NCI-H187 (cell line): ENCODE measurements at regions not wholly inside any gene's neighbourhood (a gene's known extent, or its start where the extent isn't known, plus 50 kb on each side); places are given as distances from the start of the nearest gene placed in this dataset.
"Not testable (repeated sequence)": the region's sequence is repeated elsewhere in the genome, so short reads cannot be mapped to it uniquely, and the experiment has no call there.

Experiments
- DNase-seq, 2 experiments: peaks; one replicate each; lab custom pipeline; 2025; lab: John Stamatoyannopoulos, UW

DNA sequence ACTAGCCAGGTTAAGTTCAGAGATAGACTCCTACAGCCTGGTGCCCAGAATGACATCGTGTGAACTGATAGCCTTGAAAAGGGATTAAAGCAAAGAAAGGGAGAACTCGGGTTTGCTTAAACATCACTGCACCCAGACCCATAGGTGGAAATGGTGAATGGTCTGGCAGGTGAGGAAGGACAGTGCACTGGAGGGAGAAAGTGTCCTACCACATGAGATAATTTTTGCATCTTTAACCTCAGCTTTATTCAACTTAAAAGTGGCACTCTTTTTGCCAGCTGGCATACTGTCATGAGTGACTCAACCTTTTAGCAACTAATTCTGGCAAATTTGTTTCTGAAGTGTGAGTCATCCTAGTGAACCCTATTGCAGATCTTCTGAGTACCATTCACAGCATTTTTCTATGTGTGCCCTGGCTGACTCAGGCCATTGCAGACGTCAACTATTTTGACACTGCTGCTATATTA, 53.0 kb upstream of the DAPP1 start:
- no peak for DNase-seq

DNA sequence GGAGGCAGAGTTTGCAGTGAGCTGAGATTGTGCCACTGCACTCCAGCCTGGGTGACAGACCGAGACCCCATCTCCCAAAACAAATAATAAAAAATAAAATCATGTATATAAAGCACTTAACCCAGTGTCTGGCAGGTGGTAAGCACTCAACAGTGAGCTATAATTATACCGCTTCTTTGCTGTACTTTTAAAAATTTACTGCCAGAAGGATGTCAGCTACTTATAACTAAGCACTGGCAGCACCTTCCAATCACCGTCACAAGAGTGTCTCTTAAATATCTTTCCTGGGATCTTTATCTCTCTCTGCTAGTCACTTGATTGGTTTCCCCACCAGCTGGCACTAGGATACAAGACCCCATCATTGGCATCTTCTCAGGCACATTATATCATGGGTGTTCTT, 53.9 kb upstream of the DAPP1 start:
- peak in 1 of 2 experiments; percentile 20 for DNase-seq

DNA sequence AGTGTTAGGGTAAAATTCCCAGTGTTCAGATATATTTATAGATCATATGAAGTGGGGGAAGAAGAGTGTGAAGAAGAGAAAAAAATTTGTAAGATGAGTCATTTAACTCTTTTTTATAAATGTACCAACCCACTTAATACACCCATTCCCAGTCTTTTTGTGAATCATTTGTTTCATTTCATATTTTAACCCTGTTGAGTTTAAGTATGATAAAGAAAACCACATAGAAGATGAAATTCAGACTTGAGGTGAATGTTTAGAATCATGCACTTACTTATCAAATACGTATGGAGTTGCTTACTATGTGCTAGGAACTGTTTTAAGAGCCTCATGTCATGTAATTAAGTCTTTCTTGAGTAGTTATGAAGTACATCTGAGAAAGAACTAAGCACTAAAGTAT, 56.6 kb upstream of the DAPP1 start:
- DNase-seq = no peak

DNA sequence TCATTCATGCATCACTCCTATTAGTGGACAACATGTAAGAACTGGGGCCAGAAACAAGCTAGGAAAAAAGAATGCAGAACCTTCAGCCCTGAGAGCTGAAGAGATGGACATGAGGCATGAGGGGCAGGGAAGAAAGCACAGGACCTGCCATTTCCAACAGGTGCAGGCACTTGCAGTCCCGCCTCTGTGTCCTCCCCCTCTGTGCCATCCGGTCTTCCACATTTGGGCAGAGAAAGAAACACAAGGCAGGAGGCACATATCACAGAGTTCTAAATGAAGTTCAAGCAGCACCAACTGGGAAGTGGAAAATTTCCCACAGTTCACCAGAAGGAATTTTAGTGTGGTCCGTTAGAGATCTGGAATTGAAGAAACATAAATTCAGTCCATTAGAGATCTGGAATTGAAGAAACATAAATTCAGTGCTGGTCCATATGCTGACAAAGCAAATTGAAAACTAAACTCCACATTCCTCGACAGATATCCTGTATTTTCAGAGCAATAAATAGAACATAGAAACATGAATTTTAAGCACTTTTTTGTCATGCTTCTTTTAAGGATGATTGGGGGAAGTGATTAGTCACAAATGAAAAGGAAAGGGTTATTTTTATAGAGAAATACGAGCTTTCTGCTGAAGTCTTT, 57.2 kb upstream of the DAPP1 start:
- no peak for DNase-seq

DNA sequence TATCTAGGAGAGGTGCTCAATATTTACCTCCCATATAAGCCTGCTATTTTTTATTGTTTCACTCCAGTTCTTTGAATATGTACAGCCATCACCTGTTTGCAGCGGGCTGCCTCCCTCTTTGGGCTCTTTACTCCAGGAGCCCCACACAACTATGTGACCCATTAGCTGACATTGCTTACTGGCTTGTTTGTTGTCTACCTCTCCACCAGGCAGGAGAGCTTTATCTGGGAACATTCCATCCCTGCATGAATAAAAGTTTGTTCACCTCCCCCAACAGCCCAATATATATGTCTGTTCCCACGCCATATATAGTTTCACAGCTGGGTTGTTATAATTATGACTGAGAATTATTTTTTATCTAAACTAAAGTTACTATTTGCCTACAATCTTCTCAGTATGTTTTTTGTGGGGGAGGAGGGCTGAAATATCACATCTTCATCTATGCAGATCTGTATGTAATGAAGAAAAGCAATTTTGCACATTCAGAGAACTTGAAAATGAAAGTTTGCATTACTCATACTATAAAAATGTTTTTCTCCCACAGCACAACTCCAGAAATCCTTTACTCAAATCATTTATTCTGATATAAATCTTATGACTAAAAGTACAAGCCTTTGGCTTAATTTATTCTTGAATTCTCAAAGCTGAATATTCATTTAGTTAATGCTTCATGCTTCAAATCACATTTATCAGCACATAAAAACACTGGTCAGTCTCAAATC, 61.2 kb upstream of the DAPP1 start:
- DNase-seq = peak in 1 of 2 experiments; percentile 69

DNA sequence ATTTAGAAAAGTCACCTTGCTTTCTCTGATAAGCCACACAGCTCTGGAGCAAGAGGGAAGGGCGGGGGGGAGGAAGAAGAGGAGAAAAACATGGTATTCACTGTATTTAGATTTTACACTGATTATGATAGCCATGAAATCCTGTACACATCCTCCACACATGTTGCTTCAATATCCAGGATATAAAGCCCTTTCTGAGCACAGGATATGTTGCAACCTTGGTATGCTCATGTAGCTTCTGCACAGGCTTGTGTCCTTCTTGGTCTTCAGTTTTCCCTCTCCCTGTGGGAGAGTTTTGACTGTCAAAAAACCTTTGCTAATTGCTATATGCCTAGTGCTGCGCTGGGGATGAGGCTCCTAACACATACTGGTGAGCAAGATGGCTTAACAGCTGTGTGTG, 61.9 kb upstream of the DAPP1 start:
- peak in 1 of 2 experiments; percentile 69 for DNase-seq

DNA sequence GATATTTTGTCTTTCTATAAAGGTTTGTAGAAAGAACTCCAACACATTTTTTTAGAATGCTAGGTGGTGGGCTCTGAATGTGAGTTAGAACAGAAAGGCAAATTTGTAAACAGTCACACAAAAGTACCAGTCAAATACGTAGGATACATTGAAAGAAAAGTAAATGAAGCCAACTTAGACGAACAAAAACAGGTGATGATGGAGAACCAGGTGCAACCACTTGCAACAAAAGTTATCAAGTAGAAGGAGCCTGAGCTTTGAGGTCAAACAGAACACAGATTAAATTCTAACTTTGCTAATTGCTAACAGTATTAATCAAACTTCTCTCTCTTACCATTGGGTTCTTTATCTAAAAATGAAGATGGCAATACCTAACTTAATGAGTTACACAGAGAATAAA, 62.7 kb upstream of the DAPP1 start:
- DNase-seq = no peak

DNA sequence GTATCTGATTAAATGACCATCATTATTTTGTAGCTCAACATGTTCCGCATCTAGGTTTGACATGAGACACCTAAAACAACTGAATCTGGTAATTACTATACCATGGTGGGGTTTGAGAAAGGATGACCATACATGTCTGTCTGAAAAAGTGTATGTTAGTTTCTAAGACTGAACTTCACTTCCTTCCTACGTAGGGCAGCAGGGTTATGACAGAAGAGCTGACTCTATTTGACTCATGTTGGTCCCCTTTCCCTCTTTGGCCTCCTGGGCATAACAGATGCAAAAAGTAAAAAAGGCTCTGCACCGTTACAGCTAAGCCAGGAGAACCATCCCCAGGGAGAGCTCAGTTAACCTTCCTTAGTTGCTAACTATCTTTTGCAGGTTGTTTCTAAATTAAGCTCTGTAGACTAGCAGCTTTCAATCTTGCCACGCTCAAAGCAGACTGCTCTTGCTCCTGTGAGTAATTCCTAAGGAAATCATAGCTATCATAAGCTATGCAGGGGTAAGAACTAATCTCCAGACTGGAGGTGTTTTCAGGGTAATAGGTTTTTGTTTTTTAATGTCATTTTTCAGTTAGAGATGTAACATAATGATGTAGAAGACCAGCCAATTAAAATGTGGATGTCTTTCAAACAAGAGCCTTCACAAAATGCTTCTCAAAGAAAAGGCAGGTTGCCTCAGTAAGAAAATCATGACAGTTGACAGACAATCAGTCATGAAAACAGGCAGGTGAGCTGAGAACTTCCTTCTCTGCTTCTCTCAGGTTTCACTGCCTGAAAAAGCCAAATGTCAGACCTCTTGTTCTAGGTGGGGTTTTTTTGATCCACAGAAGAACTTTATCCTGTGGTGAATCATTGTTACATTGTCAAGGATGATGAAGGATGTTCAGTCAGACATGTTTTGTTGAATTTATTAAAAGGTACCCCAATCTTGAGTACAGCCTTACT, 66.9 kb upstream of the DAPP1 start:
- peak in 1 of 2 experiments; percentile 8 for DNase-seq

DNA sequence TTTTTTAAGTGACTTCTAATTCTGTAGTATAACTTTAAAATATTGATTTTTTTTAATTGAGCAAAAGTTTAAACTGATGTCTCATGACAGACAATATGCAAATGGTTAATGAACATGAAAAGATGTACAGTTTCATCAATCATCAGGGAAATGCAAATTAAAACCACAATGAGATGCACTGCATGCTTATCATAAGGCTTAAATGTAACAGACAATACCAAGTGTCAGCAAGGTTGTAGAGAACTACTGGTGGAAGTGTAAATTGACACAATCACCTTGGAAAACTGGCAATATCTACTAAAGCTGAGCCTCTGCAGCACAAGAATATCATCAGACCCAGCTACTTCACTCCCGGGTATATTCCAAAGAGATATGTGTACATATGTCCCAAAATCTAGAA, 70.2 kb upstream of the DAPP1 start:
- no peak for DNase-seq

DNA sequence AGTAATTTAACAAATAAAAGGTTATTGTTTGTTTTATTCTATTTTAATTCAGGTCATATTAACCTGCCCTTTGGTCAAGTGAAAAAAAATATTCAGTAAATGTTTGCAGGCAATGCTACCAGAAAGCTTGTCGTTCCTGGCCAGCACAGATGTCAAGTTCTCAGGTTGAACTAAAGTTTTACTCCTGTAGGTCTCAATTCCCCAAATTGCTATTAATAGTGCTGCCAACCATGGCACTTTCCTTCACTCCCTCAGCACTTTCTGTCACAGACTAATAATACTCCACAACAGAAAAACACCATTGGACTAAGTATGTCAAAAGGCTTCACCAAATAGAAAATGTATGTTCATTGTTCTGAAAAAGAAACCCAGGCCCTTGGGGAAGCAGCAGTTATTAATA, 79.2 kb upstream of the C4orf54 start:
- DNase-seq = no peak

DNA sequence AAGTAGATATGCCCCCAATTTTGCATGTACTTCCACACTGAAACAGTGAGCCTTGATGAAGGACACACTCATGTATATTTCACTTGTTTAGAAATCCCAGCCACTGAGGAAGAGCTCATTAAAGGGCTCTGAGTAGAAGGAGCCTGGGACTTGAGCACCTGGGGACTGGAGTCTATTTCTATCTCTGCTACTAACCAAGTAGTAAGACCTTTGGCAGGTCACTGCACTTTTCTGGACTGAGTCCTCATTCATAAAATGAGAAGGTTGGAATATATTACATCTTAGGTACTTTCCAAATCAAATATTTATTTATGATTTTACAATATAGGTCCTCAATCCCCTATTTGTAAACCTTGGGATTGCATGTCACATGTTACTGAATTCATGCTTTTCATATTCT, 78.2 kb upstream of the C4orf54 start:
- no peak for DNase-seq

DNA sequence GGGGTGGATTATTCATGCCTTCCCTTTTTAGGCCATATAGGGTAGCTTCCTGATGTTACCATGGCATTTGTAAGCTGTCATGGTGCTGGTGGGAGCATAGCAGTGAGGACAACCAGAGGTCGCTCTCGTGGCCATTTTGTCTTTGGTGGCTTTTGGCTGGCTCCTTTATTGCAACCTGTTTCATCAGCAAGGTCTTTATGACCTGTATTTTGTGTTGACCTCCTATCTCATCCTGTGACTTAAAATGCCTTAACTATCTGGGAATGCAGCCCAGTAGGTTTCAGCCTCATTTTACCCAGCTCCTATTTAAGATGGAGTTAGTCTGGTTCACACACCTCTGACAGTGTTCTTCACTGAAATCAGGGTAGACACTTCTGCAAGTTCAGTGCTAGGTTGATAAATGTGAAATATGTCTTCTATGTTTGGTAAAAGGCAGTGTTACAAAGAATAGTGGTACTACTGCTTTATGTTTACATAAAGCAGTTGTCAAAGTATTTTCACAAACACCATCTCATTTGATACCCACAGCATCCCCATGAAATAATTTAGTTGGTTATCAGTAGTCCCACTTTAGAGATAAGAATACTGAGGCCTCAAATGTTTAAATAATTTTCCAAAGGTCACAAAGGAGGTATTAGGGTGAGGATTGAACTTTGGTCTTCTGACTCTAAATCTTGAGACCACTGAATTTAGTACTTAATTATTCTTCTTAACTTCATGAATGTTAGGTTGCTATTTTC, 77.1 kb upstream of the C4orf54 start:
- no peak for DNase-seq

DNA sequence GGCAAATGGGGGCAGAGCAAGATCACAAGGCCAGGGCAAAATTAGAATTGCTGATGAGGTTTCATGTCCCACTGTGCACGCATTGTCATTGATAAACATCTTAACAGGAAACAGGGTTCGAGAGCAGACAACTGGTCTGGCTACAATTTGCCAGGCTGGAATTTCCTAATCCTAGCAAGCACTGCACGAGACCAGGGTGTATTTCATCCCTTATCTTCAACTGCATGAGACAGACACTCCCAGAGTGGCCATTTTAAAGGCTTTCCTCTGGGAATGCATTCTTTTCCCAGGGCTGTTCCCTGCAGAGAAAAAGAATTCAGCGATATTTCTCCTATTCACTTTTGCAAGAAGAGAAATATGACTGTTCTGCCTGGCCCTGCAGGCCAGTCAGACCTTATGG, 75.8 kb upstream of the C4orf54 start:
- DNase-seq = not testable (repeated sequence)

DNA sequence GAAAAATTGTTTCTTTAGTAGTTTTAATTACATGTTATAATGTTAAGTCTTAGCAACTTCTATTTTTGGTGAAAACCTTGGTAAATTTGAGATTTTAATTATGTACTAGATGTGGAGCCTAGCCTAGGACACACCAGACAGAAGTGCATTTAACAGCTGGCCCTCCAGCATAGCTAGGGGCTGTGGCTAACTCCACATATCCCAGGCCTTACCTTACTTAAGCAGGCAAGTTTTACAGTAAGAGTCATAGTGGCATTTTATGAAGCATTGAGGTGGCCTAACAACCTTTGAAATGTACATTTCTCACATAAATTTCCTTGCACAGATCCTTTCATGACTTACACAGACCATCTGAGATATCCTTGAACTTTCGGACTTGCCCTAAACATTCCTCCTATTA, 71.6 kb upstream of the C4orf54 start:
- no peak for DNase-seq

DNA sequence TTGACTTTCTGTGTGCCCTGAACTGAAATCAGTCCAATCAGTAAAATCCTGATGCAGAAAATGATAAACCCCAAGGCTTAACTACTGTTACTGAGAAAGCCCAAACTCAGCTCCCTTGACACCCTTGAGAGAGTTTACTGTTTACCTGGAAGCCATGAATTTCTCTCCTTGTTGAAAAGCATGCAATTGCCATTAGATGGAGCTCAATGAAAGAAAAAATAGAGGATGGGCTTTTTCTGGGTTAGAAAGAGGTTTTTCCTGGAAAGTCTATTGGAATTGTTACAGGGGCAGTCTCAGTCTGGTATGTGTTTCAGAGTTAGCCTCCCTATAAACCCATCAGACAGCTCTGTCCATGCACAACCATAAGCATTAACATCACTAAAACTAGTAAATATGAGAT, 66.4 kb upstream of the C4orf54 start:
- no peak for DNase-seq

DNA sequence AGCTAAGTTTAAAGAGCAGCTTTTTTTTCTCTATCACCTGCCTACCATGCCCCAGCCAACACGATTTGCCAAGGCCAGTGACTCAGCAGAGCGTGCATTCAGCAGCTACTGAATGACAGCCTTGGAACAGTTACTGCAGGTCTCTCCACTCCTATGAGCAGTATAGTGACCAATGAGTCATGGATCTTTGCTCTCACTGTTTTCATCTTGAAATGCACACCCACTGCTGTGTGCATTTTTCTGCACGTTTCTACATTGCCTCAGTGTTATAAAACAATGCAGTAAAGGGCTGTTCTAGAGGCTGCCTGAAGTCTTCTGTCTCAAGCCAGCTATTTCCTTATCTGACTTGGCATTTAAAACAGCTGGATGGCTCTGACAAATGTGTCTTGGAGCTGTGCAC, 66.0 kb upstream of the C4orf54 start:
- no peak for DNase-seq

DNA sequence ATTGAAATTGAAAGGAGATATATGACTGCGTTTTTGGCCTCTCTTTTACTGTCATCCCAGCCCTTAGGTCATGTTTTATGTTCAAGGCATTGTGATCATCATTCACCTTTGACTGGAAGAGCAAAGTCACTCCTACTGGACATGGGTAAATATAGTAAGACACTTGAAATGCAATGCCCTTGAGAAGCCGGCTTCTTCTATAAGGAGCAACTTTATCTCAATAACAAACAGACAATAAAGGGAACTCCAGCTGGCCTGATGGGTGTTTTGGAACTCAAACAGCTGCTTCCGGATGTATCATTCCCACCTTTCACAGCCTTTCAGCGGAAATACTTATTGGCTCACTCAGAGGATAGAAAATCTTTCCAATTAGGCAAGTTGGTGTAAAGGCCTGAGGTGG, 65.1 kb upstream of the C4orf54 start:
- DNase-seq = no peak

DNA sequence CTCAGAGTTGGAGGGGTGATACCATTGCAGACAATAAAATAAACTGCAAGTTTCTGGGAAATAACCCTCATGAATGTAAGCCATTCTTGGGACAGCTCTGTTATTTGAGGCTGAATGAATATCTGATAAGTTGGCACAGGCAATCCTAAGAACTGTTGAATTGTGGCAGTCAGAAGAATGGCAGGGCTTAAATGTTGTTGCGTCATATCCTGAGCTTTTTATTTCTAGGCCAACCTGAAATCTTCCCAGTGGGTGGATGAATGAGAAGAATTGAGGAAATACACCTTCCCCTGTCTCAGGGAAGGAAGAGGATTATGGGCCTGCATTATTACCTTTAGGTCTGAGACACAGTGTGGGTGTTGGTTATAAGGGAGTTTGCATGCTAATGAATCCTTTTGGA, 64.4 kb upstream of the C4orf54 start:
- no peak for DNase-seq

DNA sequence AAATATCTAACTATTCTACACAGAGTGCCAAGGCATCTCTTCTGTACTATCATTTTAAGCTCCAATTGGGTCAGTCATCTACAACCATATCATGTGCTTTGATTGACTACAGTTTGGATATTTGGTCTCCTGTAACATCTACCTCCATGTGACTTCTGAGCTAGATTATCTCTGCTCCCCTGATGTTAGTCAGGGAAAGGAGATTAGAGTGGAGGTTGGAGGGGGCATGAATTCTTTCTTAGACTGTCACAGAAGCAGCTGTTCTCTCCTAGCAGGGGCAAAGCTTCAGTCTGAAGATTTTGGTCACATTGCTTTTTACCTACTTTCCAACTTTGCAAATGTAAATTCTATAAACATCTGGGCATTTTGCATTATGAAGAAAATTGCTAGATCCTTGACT, 62.6 kb upstream of the C4orf54 start:
- DNase-seq = no peak

DNA sequence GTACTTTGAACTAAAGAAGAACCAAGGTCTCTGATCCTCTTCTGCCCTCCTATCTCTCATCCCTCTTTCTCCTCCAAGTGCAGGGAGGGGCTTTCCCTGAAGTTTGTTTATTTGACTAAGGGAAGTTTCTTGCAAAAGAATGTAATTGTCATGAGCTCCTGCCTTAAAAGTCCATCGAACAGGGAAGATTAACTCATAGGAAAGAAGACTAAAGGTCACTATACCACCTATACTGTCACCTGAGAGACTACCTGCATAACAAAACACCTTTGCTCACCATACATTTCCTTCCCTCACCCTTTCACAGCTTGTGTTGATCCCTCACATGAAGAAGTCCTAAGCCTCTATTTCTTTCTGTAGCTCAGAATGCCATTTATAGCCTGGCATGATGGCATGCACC, 59.4 kb upstream of the C4orf54 start:
- DNase-seq = no peak

DNA sequence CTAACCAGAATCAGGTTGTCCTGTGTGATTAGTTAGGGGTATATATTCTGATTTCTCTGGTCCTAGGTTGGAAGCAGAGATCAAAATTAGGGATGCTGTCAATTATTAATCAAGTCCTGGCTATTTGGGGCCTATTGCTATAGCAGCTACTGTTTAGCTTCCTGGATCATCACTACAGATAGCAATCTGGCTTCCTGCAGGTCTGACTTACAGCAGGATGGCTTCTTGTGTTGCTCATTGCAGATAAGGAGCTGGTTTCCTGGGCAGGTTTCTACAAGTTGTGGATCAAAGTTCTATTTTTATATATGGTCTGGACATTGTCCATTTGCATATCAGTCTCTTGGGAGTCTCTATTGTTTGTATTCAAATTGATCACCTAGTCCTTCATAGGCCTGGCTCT, 57.7 kb upstream of the C4orf54 start:
- DNase-seq = no peak

DNA sequence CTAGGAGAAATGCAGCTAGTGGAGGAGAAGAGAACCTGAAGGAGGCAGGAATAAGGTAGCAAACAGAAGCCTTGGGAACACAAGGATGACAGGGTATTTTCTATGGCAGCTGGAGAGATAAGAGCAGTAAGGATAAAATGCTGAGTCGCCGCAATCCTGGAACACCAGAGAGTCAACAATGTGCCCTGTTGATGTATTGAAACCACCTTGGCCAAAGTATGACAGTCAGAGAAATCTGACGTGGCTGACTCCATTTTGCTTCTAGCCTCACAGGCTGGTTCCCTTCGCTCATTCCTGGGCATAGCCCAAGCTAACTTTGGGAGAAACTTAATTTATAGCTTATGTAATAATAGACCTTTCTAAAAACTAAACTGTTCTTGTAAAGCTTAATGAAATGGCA, 56.6 kb upstream of the C4orf54 start:
- no peak for DNase-seq
